Stomach (tissue), 4 donors: ENCODE measurements at regions not wholly inside any gene's neighbourhood (a gene's known extent, or its start where the extent isn't known, plus 50 kb on each side); places are given as distances from the start of the nearest gene placed in this dataset.

Source experiments
- EP300 ChIP-seq: sonication (generic); formaldehyde crosslinking; IDR thresholded peaks from one replicate; pipeline ENCODE4 v1.6.1; 2017; ENCODE audit warnings: antibody characterized with exemption
- POLR2AphosphoS5 ChIP-seq, 3 donors: sonication (generic); formaldehyde crosslinking; IDR thresholded peaks; one replicate each; pipeline ENCODE4 v1.6.1; 2016; ENCODE audit warnings: antibody characterized with exemption in 3 of 3
- TF ChIP-seq, protein P1 (sequence below), 7 experiments: fragments of 450-650 bp in 4 of 7; fragments of 200-600 bp in 3 of 7; sonication (generic) in 3 of 7; IDR thresholded peaks; one replicate each; pipeline ENCODE4 v1.5.1; 2016 to 2019; ENCODE audit warnings: antibody characterized with exemption in 7 of 7, control low read depth in 2 of 7, mild to moderate bottlenecking in 1 of 7

DNA sequence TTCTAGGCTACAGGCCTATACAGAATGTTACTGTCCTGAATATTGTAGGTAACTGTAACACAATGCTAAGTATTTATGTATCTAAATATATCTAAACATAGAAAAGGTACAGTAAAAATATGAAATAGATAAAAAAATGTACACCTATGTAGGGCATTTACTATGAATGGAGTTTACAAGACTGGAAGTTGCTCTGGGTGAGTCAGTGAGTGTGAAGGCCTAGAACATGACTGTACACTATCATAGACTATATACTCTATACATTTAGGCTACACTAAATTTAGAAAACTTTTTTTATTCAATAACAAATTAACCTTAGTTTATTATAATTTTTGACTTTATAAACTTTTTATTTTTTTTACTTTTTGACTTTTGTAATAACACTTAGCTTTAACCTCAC is 136.9 kb downstream of the DUSP10 start:
- TF ChIP-seq, protein P1, sequence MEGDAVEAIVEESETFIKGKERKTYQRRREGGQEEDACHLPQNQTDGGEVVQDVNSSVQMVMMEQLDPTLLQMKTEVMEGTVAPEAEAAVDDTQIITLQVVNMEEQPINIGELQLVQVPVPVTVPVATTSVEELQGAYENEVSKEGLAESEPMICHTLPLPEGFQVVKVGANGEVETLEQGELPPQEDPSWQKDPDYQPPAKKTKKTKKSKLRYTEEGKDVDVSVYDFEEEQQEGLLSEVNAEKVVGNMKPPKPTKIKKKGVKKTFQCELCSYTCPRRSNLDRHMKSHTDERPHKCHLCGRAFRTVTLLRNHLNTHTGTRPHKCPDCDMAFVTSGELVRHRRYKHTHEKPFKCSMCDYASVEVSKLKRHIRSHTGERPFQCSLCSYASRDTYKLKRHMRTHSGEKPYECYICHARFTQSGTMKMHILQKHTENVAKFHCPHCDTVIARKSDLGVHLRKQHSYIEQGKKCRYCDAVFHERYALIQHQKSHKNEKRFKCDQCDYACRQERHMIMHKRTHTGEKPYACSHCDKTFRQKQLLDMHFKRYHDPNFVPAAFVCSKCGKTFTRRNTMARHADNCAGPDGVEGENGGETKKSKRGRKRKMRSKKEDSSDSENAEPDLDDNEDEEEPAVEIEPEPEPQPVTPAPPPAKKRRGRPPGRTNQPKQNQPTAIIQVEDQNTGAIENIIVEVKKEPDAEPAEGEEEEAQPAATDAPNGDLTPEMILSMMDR (IDR thresholded peaks at IDR 0.05): no peak
- TF ChIP-seq POLR2AphosphoS5 (IDR thresholded peaks at IDR 0.05) (no peak), EP300 (no peak)
